OCI-LY7 (cell line): ENCODE measurements at regions not wholly inside any gene's neighbourhood (a gene's known extent, or its start where the extent isn't known, plus 50 kb on each side); places are given as distances from the start of the nearest gene placed in this dataset.

Source experiments
- BruUV-seq: library from RNA; stranded (reverse); fragments of 400-500 nt; replicated peaks from 2 replicates; lab custom pipeline; 2021; lab: Mats Ljungman, UMichigan
- CTCF ChIA-PET: fragments of 300-600 bp; sonication (Branson Sonifier 250); formaldehyde crosslinking; loops from one replicate; lab custom pipeline; 2022; ENCODE audit warnings: antibody characterized with exemption; ENCODE audit not compliant: unreplicated experiment; lab: Charles Lee
- POLR2A ChIA-PET: fragments of 300-600 bp; sonication (Branson Sonifier 250); formaldehyde crosslinking; loops from one replicate; lab custom pipeline; 2022; ENCODE audit warnings: antibody characterized with exemption; lab: Charles Lee
- DNase-seq: peaks from one replicate; pipeline ENCODE4 v3.0.0-alpha.2; 2015; ENCODE audit warnings: low spot score
- H2AFZ ChIP-seq: fragments of 200-600 bp; sonication (generic), shearing (Covaris generic); 2 replicates; pipeline ENCODE4 v1.6.1; 2014; ENCODE audit warnings: mild to moderate bottlenecking, antibody characterized with exemption, low read length, moderate library complexity
- H3K27ac ChIP-seq: fragments of 200-600 bp; sonication (generic); 2 replicates; pipeline ENCODE4 v1.5.1; 2014; ENCODE audit warnings: mixed run types, low read depth, mild to moderate bottlenecking, moderate library complexity, low read length, inconsistent platforms; ENCODE audit not compliant: poor library complexity, severe bottlenecking
- H3K36me3 ChIP-seq: fragments of 200-600 bp; sonication (generic); 2 replicates; pipeline ENCODE4 v1.6.1; 2014; ENCODE audit warnings: mild to moderate bottlenecking, antibody characterized with exemption, low read length, moderate library complexity, mixed read lengths; ENCODE audit not compliant: insufficient read depth
- H3K4me1 ChIP-seq: fragments of 200-600 bp; sonication (generic); 2 replicates; pipeline ENCODE4 v1.5.1; 2014; ENCODE audit warnings: mild to moderate bottlenecking, low read length; ENCODE audit not compliant: insufficient read depth, poor library complexity, severe bottlenecking
- H3K4me2 ChIP-seq: fragments of 200-600 bp; sonication (generic); 2 replicates; pipeline ENCODE4 v1.6.1; 2014; ENCODE audit warnings: mild to moderate bottlenecking, low read length
- H3K4me3 ChIP-seq: fragments of 200-600 bp; sonication (generic); 2 replicates; pipeline ENCODE4 v1.5.1; 2014; ENCODE audit warnings: mild to moderate bottlenecking, low read depth, low read length; ENCODE audit not compliant: poor library complexity, severe bottlenecking
- H3K79me2 ChIP-seq: fragments of 200-600 bp; sonication (generic); 2 replicates; pipeline ENCODE4 v1.6.1; 2016; ENCODE audit warnings: low read depth, mild to moderate bottlenecking, low read length, moderate library complexity, mixed read lengths; ENCODE audit not compliant: insufficient read depth
- H3K9me2 ChIP-seq: fragments of 200-600 bp; sonication (generic); 2 replicates; pipeline ENCODE4 v1.6.1; 2016; ENCODE audit warnings: mild to moderate bottlenecking, low read length, mixed read lengths; ENCODE audit not compliant: insufficient read depth
- H3K9me3 ChIP-seq: fragments of 200-600 bp; sonication (generic); 2 replicates; pipeline ENCODE4 v1.6.1; 2014; ENCODE audit warnings: mild to moderate bottlenecking, mixed run types, low read length, mixed read lengths
- H4K20me1 ChIP-seq: fragments of 200-600 bp; sonication (generic); 2 replicates; pipeline ENCODE4 v1.6.1; 2014; ENCODE audit warnings: mild to moderate bottlenecking, antibody characterized with exemption, low read length, moderate library complexity, mixed read lengths; ENCODE audit not compliant: insufficient read depth
- EZH2phosphoT487 ChIP-seq: fragments of 200-600 bp; sonication (generic); IDR thresholded peaks from 2 replicates; pipeline ENCODE4 v1.6.1; 2018; ENCODE audit warnings: low read depth, borderline replicate concordance, mild to moderate bottlenecking, mixed run types, antibody characterized with exemption, low read length, moderate library complexity, mixed read lengths
- intact Hi-C: fragments of 100-400 bp; cut with micrococcal nuclease; formaldehyde crosslinking; loops from one replicate; pipeline ENCODE4 v1.10.0; 2022; ENCODE audit not compliant: unreplicated experiment
- TF ChIP-seq, protein P1 (sequence below): fragments of 200-600 bp; sonication (generic); conservative IDR thresholded peaks from 2 replicates; pipeline ENCODE4 v1.5.1; 2014; ENCODE audit warnings: mild to moderate bottlenecking, antibody characterized with exemption, low read length, moderate library complexity, mixed read lengths

DNA sequence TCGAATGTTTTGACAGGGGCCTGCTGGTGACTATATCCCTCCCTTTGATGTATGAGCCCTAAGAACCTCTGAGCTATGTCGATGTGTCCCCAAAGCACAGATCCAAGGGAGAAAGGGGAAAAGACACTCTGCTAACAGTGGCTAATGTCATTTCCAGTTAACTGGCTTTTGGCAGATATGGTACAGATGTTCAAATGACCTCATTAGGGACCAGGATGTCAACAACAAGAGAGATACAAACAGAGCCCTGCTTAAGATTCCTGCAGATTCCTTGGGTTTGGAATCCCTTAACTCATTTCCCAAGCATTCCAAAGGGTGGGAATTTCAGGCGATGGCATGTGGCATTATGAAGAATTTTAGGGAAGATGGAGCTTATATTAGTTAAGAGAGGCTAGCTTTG, 517.3 kb downstream of the SOX6 start:
- no peak overlapping the region for H3K27ac ChIP-seq
- H2AFZ ChIP-seq = no peak overlapping the region
- H3K79me2 ChIP-seq = no peaks in the 10 kb centered on the region
- ChIA-PET CTCF (no interaction called here), POLR2A (interaction anchor here (1.6 kb wide), 1 partner anchor 9 kb away, joined by 6 read pairs; no protein-coding TSS in a partner anchor)
- TF ChIP-seq, protein P1, sequence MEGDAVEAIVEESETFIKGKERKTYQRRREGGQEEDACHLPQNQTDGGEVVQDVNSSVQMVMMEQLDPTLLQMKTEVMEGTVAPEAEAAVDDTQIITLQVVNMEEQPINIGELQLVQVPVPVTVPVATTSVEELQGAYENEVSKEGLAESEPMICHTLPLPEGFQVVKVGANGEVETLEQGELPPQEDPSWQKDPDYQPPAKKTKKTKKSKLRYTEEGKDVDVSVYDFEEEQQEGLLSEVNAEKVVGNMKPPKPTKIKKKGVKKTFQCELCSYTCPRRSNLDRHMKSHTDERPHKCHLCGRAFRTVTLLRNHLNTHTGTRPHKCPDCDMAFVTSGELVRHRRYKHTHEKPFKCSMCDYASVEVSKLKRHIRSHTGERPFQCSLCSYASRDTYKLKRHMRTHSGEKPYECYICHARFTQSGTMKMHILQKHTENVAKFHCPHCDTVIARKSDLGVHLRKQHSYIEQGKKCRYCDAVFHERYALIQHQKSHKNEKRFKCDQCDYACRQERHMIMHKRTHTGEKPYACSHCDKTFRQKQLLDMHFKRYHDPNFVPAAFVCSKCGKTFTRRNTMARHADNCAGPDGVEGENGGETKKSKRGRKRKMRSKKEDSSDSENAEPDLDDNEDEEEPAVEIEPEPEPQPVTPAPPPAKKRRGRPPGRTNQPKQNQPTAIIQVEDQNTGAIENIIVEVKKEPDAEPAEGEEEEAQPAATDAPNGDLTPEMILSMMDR = no peak
- intact Hi-C loops = no loop called here
- H3K9me3 ChIP-seq = no peaks in the 10 kb centered on the region
- H4K20me1 ChIP-seq = no peaks in the 10 kb centered on the region
- no peak overlapping the region for H3K4me2 ChIP-seq
- no peak for DNase-seq
- no peaks in the 10 kb centered on the region for H3K9me2 ChIP-seq
- H3K4me1 ChIP-seq = no peaks in the 10 kb centered on the region
- BruUV-seq = no TSS peak
- H3K4me3 ChIP-seq = no peak overlapping the region
- H3K36me3 ChIP-seq = no peaks in the 10 kb centered on the region

GRCh38 chr11:15840966-15841365, 515.4 kb downstream of the SOX6 start:
- H3K9me3 ChIP-seq = no peaks in the 10 kb centered on the region
- H2AFZ ChIP-seq = no peak overlapping the region
- H4K20me1 ChIP-seq = no peaks in the 10 kb centered on the region
- ChIA-PET POLR2A (no interaction called here), CTCF (no interaction called here)
- no TSS peak for BruUV-seq
- no peak overlapping the region for H3K4me3 ChIP-seq
- no peak overlapping the region for H3K4me2 ChIP-seq
- H3K4me1 ChIP-seq = no peaks in the 10 kb centered on the region
- no peaks in the 10 kb centered on the region for H3K36me3 ChIP-seq
- no peak for DNase-seq
- no peaks in the 10 kb centered on the region for H3K9me2 ChIP-seq
- no peak for TF ChIP-seq EZH2phosphoT487
- TF ChIP-seq, protein P1 = no peak
- H3K79me2 ChIP-seq = no peaks in the 10 kb centered on the region
- intact Hi-C loops = no loop called here
- no peak overlapping the region for H3K27ac ChIP-seq

- no peak overlapping the region for H3K4me2 ChIP-seq
- no peaks in the 10 kb centered on the region for H3K36me3 ChIP-seq
- no peaks in the 10 kb centered on the region for H3K4me1 ChIP-seq
- DNase-seq = no peak
- CTCF ChIA-PET = no interaction called here
- no peak overlapping the region for H3K27ac ChIP-seq
- POLR2A ChIA-PET = interaction anchor here (0.6 kb wide), 1 partner anchor 535 kb away, joined by 3 read pairs; no protein-coding TSS in a partner anchor
- TF ChIP-seq, protein P1 = no peak
- TF ChIP-seq EZH2phosphoT487 = no peak
- H3K9me3 ChIP-seq = no peaks in the 10 kb centered on the region
- no TSS peak for BruUV-seq
- H2AFZ ChIP-seq = no peak overlapping the region
- H3K4me3 ChIP-seq = no peak overlapping the region
- H3K9me2 ChIP-seq = no peaks in the 10 kb centered on the region
- H3K79me2 ChIP-seq = no peaks in the 10 kb centered on the region
- intact Hi-C loops = no loop called here
- H4K20me1 ChIP-seq = no peaks in the 10 kb centered on the region
Observed at GRCh38 chr11:15841931-15842740, 514.2 kb downstream of the SOX6 start.
